Loucy (cell line): ENCODE measurements at regions not wholly inside any gene's neighbourhood (a gene's known extent, or its start where the extent isn't known, plus 50 kb on each side); places are given as distances from the start of the nearest gene placed in this dataset.

Experiments
- H2AFZ ChIP-seq: fragments of 200-600 bp; sonication (generic); 2 replicates; pipeline ENCODE4 v1.6.0; 2016; ENCODE audit warnings: antibody characterized with exemption, mild to moderate bottlenecking, low read length, moderate library complexity
- H3F3A ChIP-seq: fragments of 200-600 bp; 2 replicates; pipeline ENCODE4 v1.6.0; 2016; ENCODE audit warnings: antibody characterized with exemption, low read depth, mild to moderate bottlenecking
- H3K27me3 ChIP-seq: fragments of 200-600 bp; sonication (generic); 2 replicates; pipeline ENCODE4 v1.6.1; 2014; ENCODE audit warnings: low read length, mild to moderate bottlenecking; ENCODE audit not compliant: insufficient read depth, poor library complexity, severe bottlenecking
- H3K36me3 ChIP-seq: fragments of 200-600 bp; sonication (generic); 2 replicates; pipeline ENCODE4 v1.6.1; 2016; ENCODE audit warnings: low read length; ENCODE audit not compliant: insufficient read depth
- H3K4me1 ChIP-seq: fragments of 200-600 bp; sonication (generic); 2 replicates; pipeline ENCODE4 v1.5.1; 2014; ENCODE audit warnings: low read length, mild to moderate bottlenecking; ENCODE audit not compliant: insufficient read depth, poor library complexity, severe bottlenecking
- H3K4me2 ChIP-seq: fragments of 200-600 bp; sonication (generic); 2 replicates; pipeline ENCODE4 v1.6.0; 2014; ENCODE audit warnings: antibody characterized with exemption, low read length, low read depth, mild to moderate bottlenecking; ENCODE audit not compliant: poor library complexity, severe bottlenecking
- H3K4me3 ChIP-seq: fragments of 200-600 bp; sonication (generic); 2 replicates; pipeline ENCODE4 v1.5.1; 2014; ENCODE audit warnings: low read length, mild to moderate bottlenecking, mixed read lengths; ENCODE audit not compliant: poor library complexity, severe bottlenecking
- H3K79me2 ChIP-seq: fragments of 200-600 bp; sonication (generic); 2 replicates; pipeline ENCODE4 v1.6.1; 2014; ENCODE audit warnings: low read length; ENCODE audit not compliant: insufficient read depth
- H3K9ac ChIP-seq: fragments of 200-600 bp; sonication (generic); 2 replicates; pipeline ENCODE4 v1.6.0; 2014; ENCODE audit warnings: mild to moderate bottlenecking, low read depth, low read length, moderate library complexity; ENCODE audit not compliant: poor library complexity, severe bottlenecking
- H3K9me2 ChIP-seq: fragments of 200-600 bp; sonication (generic); replicated peaks from 2 replicates; pipeline ENCODE4 v1.6.1; 2016; ENCODE audit warnings: low read depth, low read length, mixed read lengths
- H3K9me3 ChIP-seq: fragments of 200-600 bp; sonication (generic); 2 replicates; pipeline ENCODE4 v1.6.1; 2014; ENCODE audit warnings: mild to moderate bottlenecking, antibody characterized with exemption, low read length, low read depth; ENCODE audit not compliant: insufficient read depth
- H4K20me1 ChIP-seq: fragments of 200-600 bp; sonication (generic); 2 replicates; pipeline ENCODE4 v1.6.0; 2014; ENCODE audit warnings: antibody characterized with exemption, low read length, mild to moderate bottlenecking; ENCODE audit not compliant: insufficient read depth, poor library complexity, severe bottlenecking
- CTCF ChIP-seq: fragments of 200-600 bp; sonication (generic); conservative IDR thresholded peaks from 2 replicates; pipeline ENCODE4 v1.5.1; 2014; ENCODE audit warnings: mild to moderate bottlenecking, antibody characterized with exemption, low read length
- EZH2phosphoT487 ChIP-seq: fragments of 200-600 bp; IDR thresholded peaks from 2 replicates; pipeline ENCODE4 v1.6.1; 2018; ENCODE audit warnings: antibody characterized with exemption, mild to moderate bottlenecking, moderate library complexity, borderline replicate concordance

GRCh38 chr21:20946701-20947100 is 51.5 kb upstream of the NCAM2 start:
- H3K9ac ChIP-seq = no peak overlapping the region
- H3K4me3 ChIP-seq = no peak overlapping the region
- H3K36me3 ChIP-seq = no peaks in the 10 kb centered on the region
- H4K20me1 ChIP-seq = no peaks in the 10 kb centered on the region
- no peaks in the 10 kb centered on the region for H3K79me2 ChIP-seq
- H3K9me2 ChIP-seq = no peaks in the 10 kb centered on the region
- H3F3A ChIP-seq = no peaks in the 10 kb centered on the region
- no peak for TF ChIP-seq EZH2phosphoT487
- TF ChIP-seq CTCF = no peak
- no peaks in the 10 kb centered on the region for H3K4me1 ChIP-seq
- no peak overlapping the region for H2AFZ ChIP-seq
- no peak overlapping the region for H3K4me2 ChIP-seq
- H3K27me3 ChIP-seq = no peaks in the 10 kb centered on the region
- H3K9me3 ChIP-seq = no peaks in the 10 kb centered on the region
